ENCODE measurements at regions not wholly inside any gene's neighbourhood (a gene's known extent, or its start where the extent isn't known, plus 50 kb on each side); places are given as distances from the start of the nearest gene placed in this dataset.
A peak's percentile ranks its signal among the peaks of the same experiment; 100 is the strongest.
"Not testable (repeated sequence)": the region's sequence is repeated elsewhere in the genome, so short reads cannot be mapped to it uniquely, and the experiment has no call there.

DNA sequence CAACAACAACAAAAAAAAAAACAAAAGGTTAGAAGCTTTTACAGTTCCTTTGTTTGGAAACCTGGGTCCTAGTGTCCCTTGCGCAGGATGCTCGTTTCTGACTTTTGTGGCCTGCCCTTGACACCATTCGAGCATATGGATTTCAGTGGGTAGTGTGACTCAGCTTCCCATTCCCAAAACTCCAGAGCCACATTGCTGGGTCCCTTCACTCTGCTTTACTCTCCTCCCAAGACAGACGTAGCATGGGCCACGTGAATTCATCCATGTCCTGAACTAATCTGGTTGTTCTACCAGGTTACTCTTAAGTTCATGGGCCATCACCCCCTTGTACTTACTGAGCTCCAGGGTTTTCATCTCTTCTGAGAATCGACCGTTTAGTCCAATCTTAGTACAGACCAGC lies 68.0 kb upstream of the MAX start:
- ATAC-seq (ENCODE audit: insufficient number of reproducible peaks, low FRiP score, low read depth) (no peak), DNase-seq (ENCODE audit: low spot score) (no peak)
- Histone ChIP-seq H3K9me3 (no peaks in the 10 kb centered on the region), H3K27ac (no peak overlapping the region), H3K36me3 (no peaks in the 10 kb centered on the region), H3K4me1 (ENCODE audit: control insufficient read depth in 1 of 2, low read depth in 2 of 2) (peaks cover 8 to 25% of the 10 kb centered on the region in 2 donors), H3K27me3 (replicated peaks; ENCODE audit: insufficient read depth) (no peaks in the 10 kb centered on the region), H3K4me3 (peak overlapping the region; percentile 50)
- TF ChIP-seq, protein P1, sequence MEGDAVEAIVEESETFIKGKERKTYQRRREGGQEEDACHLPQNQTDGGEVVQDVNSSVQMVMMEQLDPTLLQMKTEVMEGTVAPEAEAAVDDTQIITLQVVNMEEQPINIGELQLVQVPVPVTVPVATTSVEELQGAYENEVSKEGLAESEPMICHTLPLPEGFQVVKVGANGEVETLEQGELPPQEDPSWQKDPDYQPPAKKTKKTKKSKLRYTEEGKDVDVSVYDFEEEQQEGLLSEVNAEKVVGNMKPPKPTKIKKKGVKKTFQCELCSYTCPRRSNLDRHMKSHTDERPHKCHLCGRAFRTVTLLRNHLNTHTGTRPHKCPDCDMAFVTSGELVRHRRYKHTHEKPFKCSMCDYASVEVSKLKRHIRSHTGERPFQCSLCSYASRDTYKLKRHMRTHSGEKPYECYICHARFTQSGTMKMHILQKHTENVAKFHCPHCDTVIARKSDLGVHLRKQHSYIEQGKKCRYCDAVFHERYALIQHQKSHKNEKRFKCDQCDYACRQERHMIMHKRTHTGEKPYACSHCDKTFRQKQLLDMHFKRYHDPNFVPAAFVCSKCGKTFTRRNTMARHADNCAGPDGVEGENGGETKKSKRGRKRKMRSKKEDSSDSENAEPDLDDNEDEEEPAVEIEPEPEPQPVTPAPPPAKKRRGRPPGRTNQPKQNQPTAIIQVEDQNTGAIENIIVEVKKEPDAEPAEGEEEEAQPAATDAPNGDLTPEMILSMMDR (IDR thresholded peaks at IDR 0.05) = no peak

DNA sequence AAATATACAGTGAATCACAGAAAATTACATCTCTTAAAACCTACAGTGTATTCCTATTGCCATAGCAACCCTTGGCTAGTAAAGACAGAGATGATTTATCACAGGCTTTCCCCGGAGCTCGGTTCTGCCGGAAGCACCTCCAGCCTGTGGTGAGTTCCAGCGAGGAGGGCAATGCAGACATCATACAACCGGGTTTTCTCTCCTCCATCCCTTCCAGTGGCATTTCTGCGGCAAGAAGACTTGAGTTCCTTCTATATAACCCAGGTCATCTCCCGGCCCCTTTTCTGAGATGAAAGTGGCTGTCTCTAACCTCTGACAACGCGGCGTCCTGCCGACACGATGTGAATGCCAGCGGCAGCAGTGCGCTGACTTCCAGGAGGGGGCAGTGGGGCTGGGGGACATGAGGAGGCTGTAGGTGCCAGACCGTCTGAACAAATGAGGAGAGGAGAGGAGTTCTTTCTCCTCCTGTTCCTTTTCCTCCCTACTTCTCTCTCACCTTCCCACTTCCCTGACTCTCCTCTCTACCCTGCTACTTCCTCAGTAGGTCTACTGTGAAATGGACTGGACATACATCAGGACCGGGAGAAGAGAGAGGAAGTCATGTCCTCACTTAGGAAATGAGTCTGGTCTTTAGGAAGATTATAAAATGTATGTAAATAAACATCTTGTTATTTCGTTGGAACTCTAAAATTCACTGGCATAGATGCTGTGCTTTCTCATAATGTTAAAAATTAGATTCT lies 68.6 kb upstream of the MAX start:
- peaks cover 8 to 25% of the 10 kb centered on the region in 2 donors for H3K4me1 ChIP-seq (ENCODE audit: control insufficient read depth in 1 of 2, low read depth in 2 of 2)
- H3K9me3 ChIP-seq = no peaks in the 10 kb centered on the region
- H3K27me3 ChIP-seq (replicated peaks; ENCODE audit: insufficient read depth) = no peaks in the 10 kb centered on the region
- DNase-seq (ENCODE audit: low spot score) (no peak), ATAC-seq (ENCODE audit: insufficient number of reproducible peaks, low FRiP score, low read depth) (no peak)
- TF ChIP-seq, protein P1 (IDR thresholded peaks at IDR 0.05) = no peak
- H3K27ac ChIP-seq = no peak overlapping the region
- no peaks in the 10 kb centered on the region for H3K36me3 ChIP-seq
- H3K4me3 ChIP-seq = peak overlapping the region; percentile 50

DNA sequence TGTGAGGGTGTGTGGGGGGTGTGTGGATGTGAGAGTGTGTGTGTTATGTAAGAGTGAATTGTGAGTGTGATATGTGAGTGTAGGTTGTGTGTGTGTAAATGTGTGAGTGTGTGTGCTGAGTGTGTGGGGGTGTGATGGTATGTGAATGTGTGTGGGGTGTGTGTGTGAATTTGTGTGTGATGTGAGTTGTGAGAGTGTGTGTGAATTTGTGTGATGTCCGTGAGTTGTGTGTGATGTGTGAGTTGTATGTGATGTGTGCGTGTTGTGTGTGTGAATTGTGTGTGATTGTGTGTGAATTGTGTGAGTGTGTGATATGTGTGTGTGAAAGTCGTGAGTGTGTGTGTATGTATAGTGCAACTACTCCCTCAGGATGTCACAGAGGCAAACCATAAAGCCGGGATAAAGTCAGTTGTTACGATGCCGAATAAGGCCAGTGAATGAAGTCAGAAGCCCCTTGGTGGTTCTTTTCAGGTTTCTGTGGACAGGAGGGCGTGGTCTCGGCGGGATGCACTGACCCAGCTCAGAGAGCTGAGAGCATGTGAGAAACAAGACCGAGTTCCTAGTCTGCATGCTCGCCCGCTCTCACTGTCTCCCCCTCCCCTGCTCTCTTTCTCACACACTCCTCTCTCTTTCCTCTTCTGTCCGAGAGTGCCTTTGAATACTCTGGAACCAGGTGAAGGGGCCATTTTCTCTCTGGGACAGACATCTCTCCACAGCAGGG lies 71.8 kb upstream of the MAX start:
- Histone ChIP-seq H3K36me3 (no peaks in the 10 kb centered on the region), H3K9me3 (no peaks in the 10 kb centered on the region), H3K27me3 (replicated peaks; ENCODE audit: insufficient read depth) (no peaks in the 10 kb centered on the region), H3K4me1 (ENCODE audit: control insufficient read depth in 1 of 2, low read depth in 2 of 2) (peaks cover 8 to 22% of the 10 kb centered on the region in 2 donors), H3K27ac (no peak overlapping the region), H3K4me3 (no peak overlapping the region)
- TF ChIP-seq, protein P1 (IDR thresholded peaks at IDR 0.05) = no peak
- no peak for DNase-seq (ENCODE audit: low spot score)
- no peak for ATAC-seq (ENCODE audit: insufficient number of reproducible peaks, low FRiP score, low read depth)

DNA sequence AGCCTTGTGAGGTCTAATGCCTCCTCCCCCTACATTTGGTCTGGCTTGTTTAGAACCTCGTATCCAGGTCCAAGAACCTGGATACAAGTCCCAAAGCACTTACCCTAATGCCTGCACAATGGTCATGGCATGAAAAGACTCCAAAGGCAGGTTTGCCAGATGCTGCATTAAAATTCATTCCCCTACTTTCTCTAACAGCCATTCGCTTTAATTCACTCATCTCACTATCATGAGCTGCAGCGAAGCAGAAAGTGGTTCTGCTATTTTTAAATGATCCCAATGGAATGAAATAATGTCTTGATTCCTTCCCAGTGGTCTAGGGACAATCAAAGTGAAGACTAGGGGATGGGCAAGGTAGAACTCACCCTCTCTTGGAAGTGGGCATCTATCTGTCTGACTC lies 72.5 kb upstream of the MAX start:
- Histone ChIP-seq H3K4me3 (no peak overlapping the region), H3K9me3 (no peaks in the 10 kb centered on the region), H3K27ac (no peak overlapping the region), H3K4me1 (ENCODE audit: control insufficient read depth in 1 of 2, low read depth in 2 of 2) (peaks cover 8 to 18% of the 10 kb centered on the region in 2 donors), H3K27me3 (replicated peaks; ENCODE audit: insufficient read depth) (no peaks in the 10 kb centered on the region), H3K36me3 (no peaks in the 10 kb centered on the region)
- ATAC-seq (ENCODE audit: insufficient number of reproducible peaks, low FRiP score, low read depth) (no peak), DNase-seq (ENCODE audit: low spot score) (no peak)
- TF ChIP-seq, protein P1 (IDR thresholded peaks at IDR 0.05) = no peak

DNA sequence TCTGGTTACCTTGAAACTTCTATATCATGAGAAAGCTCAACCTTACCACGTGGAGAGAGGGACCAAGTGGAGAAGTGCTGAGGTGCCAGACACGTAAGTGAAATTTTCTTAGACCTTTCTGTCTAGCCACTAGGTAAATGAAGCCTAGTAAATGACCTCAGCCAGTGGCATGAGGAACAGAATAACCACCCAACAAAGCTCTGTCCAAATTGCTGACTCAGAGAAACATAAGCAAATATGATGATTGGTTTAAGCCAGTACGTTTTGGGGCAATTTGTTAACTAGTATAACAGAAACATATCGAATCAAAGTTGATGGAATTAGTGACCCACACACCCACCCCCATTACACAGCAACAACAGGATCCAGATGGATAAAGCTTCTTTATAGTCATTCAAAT lies 75.2 kb upstream of the MAX start:
- no peak for ATAC-seq (ENCODE audit: insufficient number of reproducible peaks, low FRiP score, low read depth)
- Histone ChIP-seq H3K9me3 (peaks cover 8% of the 10 kb centered on the region), H3K27ac (no peak overlapping the region), H3K27me3 (replicated peaks; ENCODE audit: insufficient read depth) (no peaks in the 10 kb centered on the region), H3K4me3 (no peak overlapping the region), H3K4me1 (ENCODE audit: control insufficient read depth in 1 of 2, low read depth in 2 of 2) (peaks cover 3 to 17% of the 10 kb centered on the region in 2 donors), H3K36me3 (no peaks in the 10 kb centered on the region)
- DNase-seq (ENCODE audit: low spot score) = no peak
- TF ChIP-seq, protein P1 (IDR thresholded peaks at IDR 0.05) = no peak

DNA sequence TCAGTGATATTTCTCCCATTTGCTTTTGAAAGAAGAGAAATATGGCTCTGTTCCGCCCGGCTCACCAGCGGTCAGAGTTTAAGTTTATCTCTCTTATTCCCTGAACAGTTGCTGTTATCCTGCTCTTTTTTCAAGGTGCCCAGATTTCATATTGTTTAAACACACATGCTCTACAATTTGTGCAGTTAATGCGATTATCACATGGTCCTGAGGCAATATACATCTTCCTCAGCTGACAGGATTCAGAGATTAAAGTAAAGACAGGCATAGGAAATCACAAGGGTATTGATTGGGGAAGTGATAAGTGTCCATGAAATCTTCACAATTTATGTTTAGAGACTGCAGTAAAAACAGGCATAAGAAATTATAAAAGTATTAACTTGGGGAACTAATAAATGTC lies 76.9 kb upstream of the MAX start:
- not testable (repeated sequence) for H3K36me3 ChIP-seq

More for the DNA sequence above, 76.9 kb upstream of the MAX start:
- H3K27me3 ChIP-seq (replicated peaks; ENCODE audit: insufficient read depth); H3K27ac ChIP-seq; ATAC-seq (ENCODE audit: insufficient number of reproducible peaks, low FRiP score, low read depth); H3K9me3 ChIP-seq; H3K4me3 ChIP-seq; DNase-seq (ENCODE audit: low spot score): not testable (repeated sequence)
- peaks cover 3 to 14% of the 10 kb centered on the region in 2 donors for H3K4me1 ChIP-seq (ENCODE audit: control insufficient read depth in 1 of 2, low read depth in 2 of 2)
